OCI-LY7 (cell line): ENCODE measurements at regions not wholly inside any gene's neighbourhood (a gene's known extent, or its start where the extent isn't known, plus 50 kb on each side); places are given as distances from the start of the nearest gene placed in this dataset.

ENCODE experiments used
- EZH2phosphoT487 ChIP-seq: fragments of 200-600 bp; sonication (generic); IDR thresholded peaks from 2 replicates; pipeline ENCODE4 v1.6.1; 2018; ENCODE audit warnings: low read depth, borderline replicate concordance, mild to moderate bottlenecking, mixed run types, antibody characterized with exemption, low read length, moderate library complexity, mixed read lengths
- TF ChIP-seq, protein P1 (sequence below): fragments of 200-600 bp; sonication (generic); conservative IDR thresholded peaks from 2 replicates; pipeline ENCODE4 v1.5.1; 2014; ENCODE audit warnings: mild to moderate bottlenecking, antibody characterized with exemption, low read length, moderate library complexity, mixed read lengths

DNA sequence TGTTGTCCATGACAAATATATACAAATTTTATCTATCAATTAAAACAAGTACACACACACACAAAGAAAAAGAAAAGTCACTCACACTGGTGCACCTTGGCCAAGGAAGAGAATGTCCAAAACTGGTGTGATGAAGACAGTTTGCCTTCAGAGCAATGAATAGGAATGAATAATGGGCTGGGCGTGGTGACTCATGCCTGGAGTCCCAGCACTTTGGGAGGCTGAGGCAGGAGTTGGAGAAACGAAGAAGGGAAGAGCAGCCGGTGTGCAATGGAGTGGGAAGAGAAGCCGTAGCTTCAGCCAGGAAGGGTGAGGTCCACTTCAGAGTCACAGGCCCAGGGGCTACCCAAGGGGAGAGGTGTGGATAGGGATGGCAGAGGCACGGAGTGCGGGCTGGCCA lies 253.6 kb downstream of the CCSER2 start:
- TF ChIP-seq, protein P1, sequence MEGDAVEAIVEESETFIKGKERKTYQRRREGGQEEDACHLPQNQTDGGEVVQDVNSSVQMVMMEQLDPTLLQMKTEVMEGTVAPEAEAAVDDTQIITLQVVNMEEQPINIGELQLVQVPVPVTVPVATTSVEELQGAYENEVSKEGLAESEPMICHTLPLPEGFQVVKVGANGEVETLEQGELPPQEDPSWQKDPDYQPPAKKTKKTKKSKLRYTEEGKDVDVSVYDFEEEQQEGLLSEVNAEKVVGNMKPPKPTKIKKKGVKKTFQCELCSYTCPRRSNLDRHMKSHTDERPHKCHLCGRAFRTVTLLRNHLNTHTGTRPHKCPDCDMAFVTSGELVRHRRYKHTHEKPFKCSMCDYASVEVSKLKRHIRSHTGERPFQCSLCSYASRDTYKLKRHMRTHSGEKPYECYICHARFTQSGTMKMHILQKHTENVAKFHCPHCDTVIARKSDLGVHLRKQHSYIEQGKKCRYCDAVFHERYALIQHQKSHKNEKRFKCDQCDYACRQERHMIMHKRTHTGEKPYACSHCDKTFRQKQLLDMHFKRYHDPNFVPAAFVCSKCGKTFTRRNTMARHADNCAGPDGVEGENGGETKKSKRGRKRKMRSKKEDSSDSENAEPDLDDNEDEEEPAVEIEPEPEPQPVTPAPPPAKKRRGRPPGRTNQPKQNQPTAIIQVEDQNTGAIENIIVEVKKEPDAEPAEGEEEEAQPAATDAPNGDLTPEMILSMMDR = no peak
- no peak for TF ChIP-seq EZH2phosphoT487
